ENCODE measurements at regions not wholly inside any gene's neighbourhood (a gene's known extent, or its start where the extent isn't known, plus 50 kb on each side); places are given as distances from the start of the nearest gene placed in this dataset.

GRCh38 chr4:62953752-62954151 lies 1455.5 kb downstream of the TECRL start:
- Histone ChIP-seq H3K4ac (ENCODE audit: low read depth, low read length) (no peak overlapping the region), H3K9me3 (ENCODE audit: control insufficient read depth, insufficient read depth, low read length) (peaks cover 2% of the 10 kb centered on the region), H3K14ac (replicated peaks; ENCODE audit: low read depth, low read length) (no peak overlapping the region), H3K79me1 (ENCODE audit: low read depth in 1 of 2, low read length in 2 of 2) (no peaks in the 10 kb centered on the region), H2BK15ac (ENCODE audit: low read depth, low read length) (no peak overlapping the region), H4K20me1 (ENCODE audit: insufficient read depth, low read length) (no peaks in the 10 kb centered on the region), H2BK120ac (ENCODE audit: low read depth, low read length) (no peak overlapping the region), H3K4me2 (ENCODE audit: low read depth, low read length) (no peak overlapping the region), H3K27me3 (ENCODE audit: control insufficient read depth, insufficient read depth, low read length) (no peaks in the 10 kb centered on the region), H3K18ac (ENCODE audit: low read depth, low read length) (no peak overlapping the region), H3K4me3 (ENCODE audit: insufficient read depth, low read depth, low read length) (no peak overlapping the region), H3K56ac (ENCODE audit: extremely low read depth, insufficient read depth, low read length) (no peak overlapping the region), H3K23ac (ENCODE audit: low read depth, low read length) (no peak overlapping the region), H4K8ac (ENCODE audit: low read depth in 2 of 2, low read length in 2 of 2) (no peak overlapping the region), H2AK9ac (replicated peaks; ENCODE audit: low read depth, low read length, poor library complexity) (no peak overlapping the region), H4K5ac (ENCODE audit: low read depth, low read length) (no peak overlapping the region), H4K91ac (ENCODE audit: insufficient read depth, low read depth, low read length) (no peak overlapping the region), H3K4me1 (ENCODE audit: control insufficient read depth, insufficient read depth, low read length) (no peaks in the 10 kb centered on the region), H2AFZ (replicated peaks; ENCODE audit: low read length, poor library complexity) (no peak overlapping the region), H3K36me3 (ENCODE audit: control insufficient read depth, insufficient read depth, low read length) (no peaks in the 10 kb centered on the region), H2BK20ac (ENCODE audit: low read depth, low read length) (no peak overlapping the region), H2AK5ac (ENCODE audit: low read depth, low read length) (no peak overlapping the region), H2BK5ac (ENCODE audit: low read depth, low read length, poor library complexity, severe bottlenecking) (no peak overlapping the region), H3K9me1 (ENCODE audit: insufficient read depth, low read length) (no peaks in the 10 kb centered on the region), H3K9ac (ENCODE audit: low read depth, low read length) (no peak overlapping the region), H3K27ac (ENCODE audit: insufficient read depth, low read length) (no peak overlapping the region)
- CTCF ChIA-PET: no interaction called here
- POLR2A ChIA-PET (ENCODE audit: unreplicated experiment): no interaction called here
- in situ Hi-C loops (cut with MboI; ENCODE audit: low sequenced_read_pairs): no loop called here
- TF ChIP-seq NFE2L2 (IDR thresholded peaks at IDR 0.05; ENCODE audit: low read depth, low read length) (no peak), RFX5 (IDR thresholded peaks at IDR 0.05; ENCODE audit: low read depth, low read length) (no peak), POLR2A (IDR thresholded peaks at IDR 0.05; ENCODE audit: low read depth, low read length) (no peak), MAZ (IDR thresholded peaks at IDR 0.05; ENCODE audit: borderline replicate concordance, low read depth, low read length) (no peak), RCOR1 (IDR thresholded peaks at IDR 0.05; ENCODE audit: insufficient replicate concordance, low read length) (no peak), BHLHE40 (IDR thresholded peaks at IDR 0.05; ENCODE audit: low read depth, low read length) (no peak), CHD1 (IDR thresholded peaks at IDR 0.05; ENCODE audit: low read depth, low read length) (no peak), MAFK (IDR thresholded peaks at IDR 0.05; ENCODE audit: low read depth, low read length) (no peak), MXI1 (IDR thresholded peaks at IDR 0.05; ENCODE audit: borderline replicate concordance, low read depth, low read length) (no peak), SMC3 (IDR thresholded peaks at IDR 0.05; ENCODE audit: low read depth, low read length) (no peak), RAD21 (IDR thresholded peaks at IDR 0.05; ENCODE audit: low read length) (no peak), ELK1 (IDR thresholded peaks at IDR 0.05; ENCODE audit: borderline replicate concordance, low read depth, low read length) (no peak), FOS (IDR thresholded peaks at IDR 0.05; ENCODE audit: low read depth, low read length) (no peak), CEBPB (IDR thresholded peaks at IDR 0.05; ENCODE audit: low read depth, low read length) (no peak)
- TF ChIP-seq, protein P1, sequence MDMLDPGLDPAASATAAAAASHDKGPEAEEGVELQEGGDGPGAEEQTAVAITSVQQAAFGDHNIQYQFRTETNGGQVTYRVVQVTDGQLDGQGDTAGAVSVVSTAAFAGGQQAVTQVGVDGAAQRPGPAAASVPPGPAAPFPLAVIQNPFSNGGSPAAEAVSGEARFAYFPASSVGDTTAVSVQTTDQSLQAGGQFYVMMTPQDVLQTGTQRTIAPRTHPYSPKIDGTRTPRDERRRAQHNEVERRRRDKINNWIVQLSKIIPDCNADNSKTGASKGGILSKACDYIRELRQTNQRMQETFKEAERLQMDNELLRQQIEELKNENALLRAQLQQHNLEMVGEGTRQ (IDR thresholded peaks at IDR 0.05; ENCODE audit: low read depth, low read length): no peak
- TF ChIP-seq, protein P2, sequence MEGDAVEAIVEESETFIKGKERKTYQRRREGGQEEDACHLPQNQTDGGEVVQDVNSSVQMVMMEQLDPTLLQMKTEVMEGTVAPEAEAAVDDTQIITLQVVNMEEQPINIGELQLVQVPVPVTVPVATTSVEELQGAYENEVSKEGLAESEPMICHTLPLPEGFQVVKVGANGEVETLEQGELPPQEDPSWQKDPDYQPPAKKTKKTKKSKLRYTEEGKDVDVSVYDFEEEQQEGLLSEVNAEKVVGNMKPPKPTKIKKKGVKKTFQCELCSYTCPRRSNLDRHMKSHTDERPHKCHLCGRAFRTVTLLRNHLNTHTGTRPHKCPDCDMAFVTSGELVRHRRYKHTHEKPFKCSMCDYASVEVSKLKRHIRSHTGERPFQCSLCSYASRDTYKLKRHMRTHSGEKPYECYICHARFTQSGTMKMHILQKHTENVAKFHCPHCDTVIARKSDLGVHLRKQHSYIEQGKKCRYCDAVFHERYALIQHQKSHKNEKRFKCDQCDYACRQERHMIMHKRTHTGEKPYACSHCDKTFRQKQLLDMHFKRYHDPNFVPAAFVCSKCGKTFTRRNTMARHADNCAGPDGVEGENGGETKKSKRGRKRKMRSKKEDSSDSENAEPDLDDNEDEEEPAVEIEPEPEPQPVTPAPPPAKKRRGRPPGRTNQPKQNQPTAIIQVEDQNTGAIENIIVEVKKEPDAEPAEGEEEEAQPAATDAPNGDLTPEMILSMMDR (conservative IDR thresholded peaks at IDR 0.05; ENCODE audit: low read depth, low read length): no peak
- BruUV-seq (replicated peaks): no TSS peak
- WGBS, 2 experiments (ENCODE audit: extremely low coverage in 2 of 2, insufficient read length in 1 of 2): 25% methylated on average over 1 of the region's 3 CpGs; no CpG with 5 or more reads in 1 of the 2 experiments
- ATAC-seq (ENCODE audit: low read depth) (no peak), DNase-seq (no peak)
- dilution Hi-C loops (cut with HindIII; ENCODE audit: low sequenced_read_pairs, unreplicated experiment): no loop called here
- intact Hi-C loops (cut with micrococcal nuclease): no loop called here

Data from IMR-90 (cell line).